Natural killer cell treated with Interleukin-12 subunit alpha and Interleukin-12 subunit beta and Interleukin-15 and Interleukin-18, amount 100 ng/mL, for 72 hours (primary cell): ENCODE measurements at regions not wholly inside any gene's neighbourhood (a gene's known extent, or its start where the extent isn't known, plus 50 kb on each side); places are given as distances from the start of the nearest gene placed in this dataset.

Experiments used
- ATAC-seq, 2 donors: fragments of 150-1000 bp; cut with Tn5 transposase in 1 of 2; sonication (Bioruptor Pico), chemical (Tn5 transposase) in 1 of 2; 2 replicates each; pipeline ENCODE4 v1.10.0; 2021
- DNase-seq: peaks from one replicate; pipeline ENCODE4 v3.0.0; 2022; ENCODE audit warnings: low spot score
- H3K27ac Mint-ChIP-seq, 2 donors: 1 replicate in 1 of 2; 2 replicates in 1 of 2; pipeline ENCODE4 v1.8.0; 2022; ENCODE audit warnings: mixed read lengths in 2 of 2, mild to moderate bottlenecking in 1 of 2, moderate library complexity in 1 of 2
- H3K27me3 Mint-ChIP-seq, 2 donors: 1 replicate in 1 of 2; 2 replicates in 1 of 2; pipeline ENCODE4 v1.8.0; 2022; ENCODE audit warnings: mixed read lengths in 2 of 2
- H3K36me3 Mint-ChIP-seq: one replicate; pipeline ENCODE4 v1.8.0; 2022; ENCODE audit warnings: mixed read lengths
- H3K4me1 Mint-ChIP-seq, 2 donors: 1 replicate in 1 of 2; 2 replicates in 1 of 2; pipeline ENCODE4 v1.8.0; 2022; ENCODE audit warnings: low read depth in 2 of 2, mixed read lengths in 2 of 2, mild to moderate bottlenecking in 1 of 2
- H3K4me3 Mint-ChIP-seq: one replicate; pipeline ENCODE4 v1.8.0; 2022; ENCODE audit warnings: mixed read lengths
- H3K9me3 Mint-ChIP-seq: 2 replicates; pipeline ENCODE4 v1.8.0; 2022; ENCODE audit warnings: mixed read lengths

GRCh38 chr10:81297292-81297691, 577.7 kb upstream of the NRG3 start:
- ATAC-seq: no peak
- H3K9me3 Mint-ChIP-seq: peaks cover 17% of the 10 kb centered on the region
- no peak for DNase-seq
- peaks cover 5% of the 10 kb centered on the region for H3K36me3 Mint-ChIP-seq
- H3K27me3 Mint-ChIP-seq: no peaks in the 10 kb centered on the region
- no peak overlapping the region for H3K4me3 Mint-ChIP-seq
- H3K4me1 Mint-ChIP-seq: no peaks in the 10 kb centered on the region
- no peak overlapping the region for H3K27ac Mint-ChIP-seq

- peaks cover 15% of the 10 kb centered on the region for H3K9me3 Mint-ChIP-seq
- peaks cover 5% of the 10 kb centered on the region for H3K36me3 Mint-ChIP-seq
- H3K4me3 Mint-ChIP-seq: no peak overlapping the region
- no peak for ATAC-seq
- H3K4me1 Mint-ChIP-seq: no peaks in the 10 kb centered on the region
- no peaks in the 10 kb centered on the region for H3K27me3 Mint-ChIP-seq
- H3K27ac Mint-ChIP-seq: no peak overlapping the region
- no peak for DNase-seq
Measured at GRCh38 chr10:81303656-81304055, 571.3 kb upstream of the NRG3 start.

- ATAC-seq (no peak), DNase-seq (no peak)
- no peaks in the 10 kb centered on the region for H3K36me3 Mint-ChIP-seq
- H3K27ac Mint-ChIP-seq: no peak overlapping the region
- H3K4me3 Mint-ChIP-seq: no peak overlapping the region
- H3K27me3 Mint-ChIP-seq: no peaks in the 10 kb centered on the region
- H3K9me3 Mint-ChIP-seq: peaks cover 7% of the 10 kb centered on the region
- H3K4me1 Mint-ChIP-seq: no peaks in the 10 kb centered on the region
Measured at GRCh38 chr10:81306971-81307782, 567.8 kb upstream of the NRG3 start.

GRCh38 chr10:81309041-81309552, 565.9 kb upstream of the NRG3 start:
- H3K36me3 Mint-ChIP-seq: no peaks in the 10 kb centered on the region
- peaks cover 7% of the 10 kb centered on the region for H3K9me3 Mint-ChIP-seq
- H3K4me1 Mint-ChIP-seq: no peaks in the 10 kb centered on the region
- DNase-seq (no peak), ATAC-seq (no peak)
- H3K27ac Mint-ChIP-seq: no peak overlapping the region
- no peak overlapping the region for H3K4me3 Mint-ChIP-seq
- no peaks in the 10 kb centered on the region for H3K27me3 Mint-ChIP-seq

GRCh38 chr10:81314471-81314870, 560.5 kb upstream of the NRG3 start:
- H3K27ac Mint-ChIP-seq: no peak overlapping the region
- peaks cover 4% of the 10 kb centered on the region for H3K36me3 Mint-ChIP-seq
- DNase-seq (no peak), ATAC-seq (no peak)
- H3K4me3 Mint-ChIP-seq: no peak overlapping the region
- peaks cover 9% of the 10 kb centered on the region for H3K9me3 Mint-ChIP-seq
- no peaks in the 10 kb centered on the region for H3K4me1 Mint-ChIP-seq
- H3K27me3 Mint-ChIP-seq: no peaks in the 10 kb centered on the region

- Mint-ChIP-seq H3K4me3 (no peak overlapping the region), H3K27ac (no peak overlapping the region), H3K36me3 (peaks cover 4% of the 10 kb centered on the region), H3K4me1 (no peaks in the 10 kb centered on the region), H3K9me3 (peaks cover 9% of the 10 kb centered on the region), H3K27me3 (no peaks in the 10 kb centered on the region)
- ATAC-seq (no peak), DNase-seq (no peak)
Measured at GRCh38 chr10:81315026-81315425, 560.0 kb upstream of the NRG3 start.

- ATAC-seq: no peak
- DNase-seq: no peak
- H3K4me1 Mint-ChIP-seq: no peaks in the 10 kb centered on the region
- H3K27me3 Mint-ChIP-seq: no peaks in the 10 kb centered on the region
- no peak overlapping the region for H3K4me3 Mint-ChIP-seq
- H3K27ac Mint-ChIP-seq: no peak overlapping the region
- H3K36me3 Mint-ChIP-seq: no peaks in the 10 kb centered on the region
- H3K9me3 Mint-ChIP-seq: no peaks in the 10 kb centered on the region
Measured at GRCh38 chr10:81348003-81348402, 527.0 kb upstream of the NRG3 start.

- Mint-ChIP-seq H3K9me3 (peaks cover 16% of the 10 kb centered on the region), H3K27me3 (no peaks in the 10 kb centered on the region), H3K27ac (no peak overlapping the region), H3K4me1 (no peaks in the 10 kb centered on the region), H3K36me3 (no peaks in the 10 kb centered on the region), H3K4me3 (no peak overlapping the region)
- ATAC-seq (no peak), DNase-seq (no peak)
Measured at GRCh38 chr10:81367132-81367531, 507.9 kb upstream of the NRG3 start.

GRCh38 chr10:81386817-81387216, 488.2 kb upstream of the NRG3 start:
- H3K4me1 Mint-ChIP-seq: no peaks in the 10 kb centered on the region

GRCh38 chr10:81403451-81403850, 471.5 kb upstream of the NRG3 start:
- Mint-ChIP-seq H3K4me1 (no peaks in the 10 kb centered on the region), H3K27me3 (no peaks in the 10 kb centered on the region), H3K36me3 (no peaks in the 10 kb centered on the region), H3K27ac (no peak overlapping the region), H3K4me3 (no peak overlapping the region), H3K9me3 (no peaks in the 10 kb centered on the region)
- no peak for DNase-seq
- ATAC-seq: no peak

More at GRCh38 chr10:81386817-81387216, 488.2 kb upstream of the NRG3 start:
- H3K9me3 Mint-ChIP-seq: peaks cover 3% of the 10 kb centered on the region
- H3K27ac Mint-ChIP-seq: no peak overlapping the region
- ATAC-seq (no peak), DNase-seq (no peak)
- no peaks in the 10 kb centered on the region for H3K36me3 Mint-ChIP-seq
- H3K27me3 Mint-ChIP-seq: no peaks in the 10 kb centered on the region
- no peak overlapping the region for H3K4me3 Mint-ChIP-seq

GRCh38 chr10:81405399-81405798, 469.6 kb upstream of the NRG3 start:
- Mint-ChIP-seq H3K27ac (no peak overlapping the region), H3K36me3 (no peaks in the 10 kb centered on the region), H3K4me3 (no peak overlapping the region), H3K27me3 (no peaks in the 10 kb centered on the region), H3K4me1 (no peaks in the 10 kb centered on the region), H3K9me3 (no peaks in the 10 kb centered on the region)
- ATAC-seq (no peak), DNase-seq (no peak)

- no peaks in the 10 kb centered on the region for H3K27me3 Mint-ChIP-seq
- no peak for ATAC-seq
- no peaks in the 10 kb centered on the region for H3K4me1 Mint-ChIP-seq
- DNase-seq: no peak
- no peak overlapping the region for H3K4me3 Mint-ChIP-seq
- H3K9me3 Mint-ChIP-seq: peaks cover 12% of the 10 kb centered on the region
- no peak overlapping the region for H3K27ac Mint-ChIP-seq
- no peaks in the 10 kb centered on the region for H3K36me3 Mint-ChIP-seq
Measured at GRCh38 chr10:81414038-81414437, 461.0 kb upstream of the NRG3 start.

- Mint-ChIP-seq H3K9me3 (peaks cover 32% of the 10 kb centered on the region), H3K4me1 (no peaks in the 10 kb centered on the region), H3K36me3 (no peaks in the 10 kb centered on the region), H3K27me3 (no peaks in the 10 kb centered on the region), H3K27ac (no peak overlapping the region), H3K4me3 (no peak overlapping the region)
- no peak for DNase-seq
- no peak for ATAC-seq
Measured at GRCh38 chr10:81426722-81427121, 448.3 kb upstream of the NRG3 start.

- peaks cover 25% of the 10 kb centered on the region for H3K9me3 Mint-ChIP-seq
- no peak overlapping the region for H3K27ac Mint-ChIP-seq
- DNase-seq (no peak), ATAC-seq (no peak)
- H3K4me3 Mint-ChIP-seq: no peak overlapping the region
- no peaks in the 10 kb centered on the region for H3K36me3 Mint-ChIP-seq
- H3K4me1 Mint-ChIP-seq: no peaks in the 10 kb centered on the region
- no peaks in the 10 kb centered on the region for H3K27me3 Mint-ChIP-seq
Measured at GRCh38 chr10:81428456-81429134, 446.4 kb upstream of the NRG3 start.
